NCI-H2196 (cell line): ENCODE measurements at regions not wholly inside any gene's neighbourhood (a gene's known extent, or its start where the extent isn't known, plus 50 kb on each side); places are given as distances from the start of the nearest gene placed in this dataset.

ENCODE experiments used
- DNase-seq: peaks from one replicate; lab custom pipeline; 2025; ENCODE audit not compliant: unreplicated experiment; lab: John Stamatoyannopoulos, UW

GRCh38 chr15:94882071-94882712 is 650.8 kb downstream of the MCTP2 start:
- no peak for DNase-seq

DNA sequence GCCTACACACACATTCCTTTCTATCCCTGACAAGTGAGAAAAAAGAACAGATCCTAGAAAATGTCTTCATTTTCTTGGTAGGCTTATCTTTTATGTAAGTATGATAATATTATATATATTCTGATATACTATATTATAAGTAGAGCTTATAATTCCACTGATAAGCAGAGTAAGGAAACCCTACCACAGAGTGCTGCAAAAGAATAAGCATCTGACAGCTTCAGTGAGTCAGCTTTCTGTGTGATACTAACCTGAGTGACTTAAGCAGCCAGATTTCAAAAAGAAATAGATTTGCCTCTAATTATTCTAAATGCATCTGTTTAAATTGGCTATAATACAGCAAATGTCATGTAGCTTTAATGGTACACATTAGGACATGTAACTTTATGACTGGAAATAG is 656.0 kb downstream of the MCTP2 start:
- no peak for DNase-seq

GRCh38 chr15:94889153-94889552 is 657.8 kb downstream of the MCTP2 start:
- no peak for DNase-seq

DNA sequence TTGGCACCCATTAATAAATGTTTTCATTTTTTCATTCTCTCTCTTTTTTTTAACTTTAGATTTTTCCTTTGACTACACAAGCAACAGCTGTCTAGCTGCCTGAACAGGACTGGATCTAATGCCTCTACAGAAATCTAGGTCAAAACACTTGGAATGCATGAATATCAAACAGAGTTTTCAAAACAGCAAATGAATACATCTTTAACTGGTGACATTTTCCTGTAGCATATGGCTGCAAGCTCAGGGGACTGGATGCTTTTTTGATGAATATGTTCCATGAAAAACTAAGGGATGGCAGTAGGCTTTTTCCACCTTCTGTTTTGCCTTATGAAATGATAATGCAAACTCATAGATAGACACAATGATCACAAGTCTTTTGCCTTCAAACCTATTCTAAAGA is 661.7 kb downstream of the MCTP2 start:
- DNase-seq: no peak

DNA sequence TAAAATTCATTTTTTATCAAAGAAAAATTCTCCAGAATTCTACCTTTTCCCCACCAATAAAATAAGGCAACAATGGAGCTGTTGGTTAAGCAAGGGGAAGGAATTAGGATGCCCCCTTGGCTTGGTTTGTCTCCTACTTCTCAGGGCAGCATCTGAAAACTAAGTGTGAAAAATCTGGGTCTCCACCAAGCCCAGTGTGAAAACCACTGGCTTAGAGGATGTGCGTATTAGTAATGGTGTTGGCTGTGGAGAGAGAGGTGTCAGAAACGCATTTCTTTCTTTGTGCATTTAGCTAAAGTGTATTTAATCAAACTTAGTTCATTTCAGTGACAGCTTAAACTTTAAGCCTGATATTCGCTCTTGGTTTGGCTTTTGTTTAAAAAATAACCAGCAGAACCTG is 662.7 kb downstream of the MCTP2 start:
- no peak for DNase-seq

GRCh38 chr15:94909510-94909909 is 678.1 kb downstream of the MCTP2 start:
- no peak for DNase-seq

DNA sequence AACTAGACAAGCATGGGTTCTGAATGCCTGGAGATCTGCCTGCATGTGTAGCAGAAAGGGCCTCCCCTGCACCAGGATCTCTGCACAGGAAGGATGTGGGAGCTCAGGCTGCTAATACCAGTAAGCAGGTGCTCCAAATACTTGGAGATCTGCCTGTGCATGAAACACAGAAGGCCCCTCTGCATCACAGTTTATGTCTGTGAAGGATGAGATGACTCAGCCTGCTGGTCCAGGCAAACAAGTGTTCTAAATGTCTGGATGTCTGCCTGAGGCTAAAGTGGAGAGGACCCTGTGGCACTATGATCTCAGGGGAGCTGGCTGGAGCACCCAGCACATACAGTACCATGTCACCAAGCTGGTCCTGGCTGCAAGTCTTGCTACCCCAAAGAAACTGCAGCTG is 678.8 kb downstream of the MCTP2 start:
- DNase-seq: no peak

GRCh38 chr15:94912760-94913159 is 681.4 kb downstream of the MCTP2 start:
- no peak for DNase-seq

- DNase-seq: no peak
Observed at GRCh38 chr15:94917068-94917467, 685.7 kb downstream of the MCTP2 start.

DNA sequence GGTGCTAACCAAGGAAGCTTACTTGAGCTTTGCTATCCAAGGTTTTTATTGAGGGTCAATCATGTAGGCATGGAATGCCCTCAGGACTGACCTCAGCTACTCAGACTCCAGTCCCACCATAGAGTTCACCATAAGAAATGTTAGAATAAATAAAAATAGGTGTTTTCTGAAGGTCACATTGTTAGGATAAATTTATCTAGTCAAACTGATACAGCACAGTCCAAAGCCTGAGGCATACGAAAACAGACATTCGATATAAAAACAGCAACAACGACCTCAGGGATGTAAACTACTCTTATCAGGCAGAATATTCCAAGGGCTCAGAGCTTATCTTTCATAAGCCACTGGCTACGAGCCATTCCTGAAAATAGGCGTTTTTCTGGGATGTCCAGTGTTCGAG is 690.6 kb downstream of the MCTP2 start:
- DNase-seq: no peak

GRCh38 chr15:94924057-94924456 is 692.7 kb downstream of the MCTP2 start:
- DNase-seq: no peak

GRCh38 chr15:94924971-94925598 is 693.7 kb downstream of the MCTP2 start:
- DNase-seq: no peak

GRCh38 chr15:94925680-94926079 is 694.3 kb downstream of the MCTP2 start:
- DNase-seq: no peak

DNA sequence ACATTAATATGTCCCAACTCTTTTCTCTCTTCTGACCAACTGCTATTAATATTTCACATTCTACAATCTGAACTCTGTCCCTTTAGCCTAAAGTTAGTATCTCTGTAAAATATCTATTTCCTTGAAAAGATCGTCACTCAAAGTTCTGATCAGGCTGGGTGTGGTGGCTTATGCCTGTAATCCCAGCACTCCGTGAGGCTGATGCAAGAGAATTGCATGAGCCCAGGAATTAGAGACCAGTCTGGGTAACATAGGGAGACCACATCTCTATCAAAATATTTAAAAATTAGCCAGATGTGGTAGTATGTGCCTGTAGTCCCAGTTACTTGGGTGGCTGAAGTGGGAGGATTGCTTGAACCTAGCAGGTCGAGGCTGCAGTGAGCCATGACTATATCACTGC is 695.6 kb downstream of the MCTP2 start:
- no peak for DNase-seq

DNA sequence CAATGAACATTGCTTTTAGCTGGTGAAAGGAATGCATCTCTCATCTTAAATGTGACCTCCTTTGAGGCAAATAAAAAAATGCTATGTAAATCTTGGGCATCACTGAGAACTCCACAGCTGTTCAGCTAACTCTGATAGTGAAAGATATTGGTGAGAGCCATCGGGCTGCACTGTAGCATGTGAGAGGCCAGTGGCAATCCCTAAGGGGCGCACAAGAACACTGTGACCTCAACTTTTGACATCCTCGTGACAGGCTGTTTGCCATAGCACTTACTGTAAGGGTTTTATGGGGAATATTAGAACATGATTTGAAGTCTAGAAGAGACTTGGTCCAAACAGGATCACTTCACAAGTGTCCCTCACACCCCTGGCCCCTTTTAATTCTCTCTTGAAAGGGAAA is 697.9 kb downstream of the MCTP2 start:
- DNase-seq: no peak

DNA sequence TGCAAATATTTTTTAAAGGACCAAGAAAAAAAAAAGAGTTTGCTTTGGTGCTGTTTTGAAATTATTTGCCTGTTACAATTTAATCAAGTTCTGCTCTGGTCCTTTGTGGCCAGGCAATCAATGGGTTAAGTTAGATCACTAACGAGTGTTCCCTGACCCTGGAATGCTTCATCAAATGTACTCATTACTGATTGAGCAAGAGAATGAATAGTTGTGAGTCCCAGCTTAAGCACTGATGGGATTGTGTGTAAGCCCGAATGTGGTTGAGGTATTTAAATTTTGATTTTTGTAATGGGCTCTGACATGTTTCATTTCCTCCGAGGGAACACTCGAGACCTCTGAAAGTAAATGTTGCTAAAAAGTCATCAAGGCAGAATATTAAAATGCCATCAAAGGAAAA is 699.1 kb downstream of the MCTP2 start:
- DNase-seq: no peak

DNA sequence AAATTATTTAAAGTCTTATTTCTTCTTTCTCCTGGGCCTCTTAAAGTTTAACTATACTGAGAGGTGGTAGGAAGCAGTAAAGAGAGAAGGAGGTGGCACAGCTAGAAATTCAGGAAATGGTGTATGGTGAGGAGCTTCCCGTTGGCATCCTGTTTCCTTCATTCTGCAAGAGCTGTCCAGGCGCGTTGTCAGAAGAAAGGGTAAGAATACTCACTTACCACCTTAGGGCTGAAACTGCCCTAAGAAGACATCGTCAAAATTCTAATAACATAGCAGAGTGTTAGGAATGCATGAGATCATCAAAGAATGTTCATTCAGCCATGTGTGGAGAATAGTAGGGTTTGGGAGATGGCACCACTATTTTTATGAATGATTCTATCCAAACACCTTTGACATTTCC is 699.6 kb downstream of the MCTP2 start:
- DNase-seq: no peak

DNA sequence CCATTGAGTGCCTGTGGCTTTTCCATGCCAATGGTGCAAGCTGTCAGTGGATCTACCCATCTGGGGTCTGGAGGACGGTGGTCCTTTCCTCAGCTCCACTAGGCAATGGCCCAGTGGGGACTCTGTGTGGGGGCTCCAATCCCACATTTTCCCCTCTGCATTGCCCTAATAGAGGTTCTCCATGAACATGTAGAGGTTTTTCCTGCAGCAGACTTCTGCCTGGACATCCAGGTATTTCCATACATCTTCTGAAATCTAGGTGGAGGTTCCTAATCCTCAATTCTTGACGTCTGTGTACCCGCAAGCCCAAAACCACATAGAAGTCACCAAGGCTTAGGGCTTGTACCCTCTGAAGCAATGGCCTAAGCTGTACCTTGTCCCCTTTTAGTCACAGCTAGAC is 703.1 kb downstream of the MCTP2 start:
- no peak for DNase-seq

GRCh38 chr15:94937242-94937641 is 705.9 kb downstream of the MCTP2 start:
- DNase-seq: no peak

- no peak for DNase-seq
Observed at GRCh38 chr15:94943888-94944287, 712.5 kb downstream of the MCTP2 start.

DNA sequence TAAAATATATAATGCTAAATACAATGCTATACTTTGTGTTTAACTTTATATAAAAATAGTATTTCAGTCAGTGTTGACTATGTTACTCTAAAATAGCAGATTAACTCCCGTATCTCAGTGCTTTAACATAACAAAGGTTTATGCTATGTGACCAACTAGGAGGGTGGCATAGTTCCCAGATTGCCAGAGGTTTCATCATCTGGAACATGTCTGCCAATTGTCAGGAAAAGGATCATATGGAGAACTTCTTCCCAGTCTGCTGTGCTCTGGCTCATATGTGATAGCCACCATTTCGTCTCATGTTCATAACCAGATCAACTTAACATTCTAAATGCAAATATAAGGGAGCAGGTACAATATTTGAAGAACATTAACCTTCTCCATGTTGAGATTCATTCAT is 720.2 kb downstream of the MCTP2 start:
- DNase-seq: no peak

DNA sequence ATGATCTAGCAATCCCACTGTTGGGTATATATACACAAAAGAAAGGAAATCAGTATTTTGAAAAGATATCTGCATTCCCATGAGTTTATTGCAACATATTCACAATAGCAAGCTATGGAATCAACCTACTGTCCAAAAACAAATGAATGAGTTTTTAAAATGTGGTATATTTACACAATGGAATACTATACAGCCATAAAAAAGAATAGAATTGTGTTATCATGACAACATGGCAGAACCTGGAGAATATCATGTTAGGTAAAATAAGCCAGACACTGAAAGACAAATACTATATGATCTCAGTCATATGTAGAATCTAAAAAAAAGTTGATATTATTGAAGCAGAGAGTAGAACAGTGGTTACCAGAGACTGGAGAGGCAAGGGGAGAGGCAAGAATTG is 732.6 kb downstream of the MCTP2 start:
- DNase-seq: no peak

DNA sequence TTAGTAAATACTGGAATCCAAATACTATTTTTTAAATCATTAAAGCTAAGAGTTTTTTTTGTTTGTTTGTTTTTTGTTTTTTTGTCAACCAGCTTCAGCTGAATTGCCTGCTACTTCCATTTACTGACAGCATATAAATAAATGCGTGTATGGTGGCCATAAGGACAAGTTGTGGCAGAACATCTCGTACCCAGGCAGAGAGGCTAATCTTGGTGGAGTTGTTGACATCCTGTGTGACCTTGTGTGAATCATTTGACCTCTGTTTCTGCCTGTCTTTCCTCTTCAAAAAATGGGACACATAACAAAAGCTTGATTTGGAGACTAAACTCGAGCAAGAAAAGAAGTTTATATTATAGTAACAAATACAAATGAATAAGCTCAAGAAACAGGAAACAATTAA is 734.2 kb downstream of the MCTP2 start:
- DNase-seq: no peak
